HL-60 (cell line): ENCODE measurements at regions not wholly inside any gene's neighbourhood (a gene's known extent, or its start where the extent isn't known, plus 50 kb on each side); places are given as distances from the start of the nearest gene placed in this dataset.

Experiments
- DNase-seq, 2 experiments: peaks; one replicate each; pipeline ENCODE4 v3.0.0-alpha.2; 2010 to 2020; ENCODE audit warnings: low read depth in 1 of 2, low spot score in 1 of 2
- H3K27ac ChIP-seq: fragments of 250-450 bp; sonication (Bioruptor Pico); replicated peaks from 2 replicates; pipeline ENCODE4 v1.5.1; 2020; ENCODE audit warnings: mild to moderate bottlenecking, moderate library complexity
- H3K27me3 ChIP-seq: fragments of 250-450 bp; sonication (Bioruptor Pico); 2 replicates; pipeline ENCODE4 v1.5.1; 2021; ENCODE audit warnings: mild to moderate bottlenecking, moderate library complexity; ENCODE audit not compliant: insufficient read depth, poor library complexity, severe bottlenecking
- H3K4me3 ChIP-seq: replicated peaks from 2 replicates; pipeline ENCODE4 v1.5.1; 2011; ENCODE audit warnings: mild to moderate bottlenecking, control low read depth, low read length; ENCODE audit not compliant: insufficient read depth
- CTCF ChIP-seq: IDR thresholded peaks from one replicate; pipeline ENCODE4 v1.5.1; 2011; ENCODE audit warnings: low read length, control low read depth, inconsistent platforms; ENCODE audit not compliant: insufficient read depth
- GABPA ChIP-seq: IDR thresholded peaks from 2 replicates; pipeline ENCODE4 v1.6.1; 2012; ENCODE audit warnings: low read depth
- POLR2AphosphoS5 ChIP-seq: IDR thresholded peaks from 2 replicates; pipeline ENCODE4 v1.6.1; 2012; ENCODE audit warnings: low read depth
- REST ChIP-seq: IDR thresholded peaks from 2 replicates; pipeline ENCODE4 v1.6.1; 2012; ENCODE audit warnings: low read depth; ENCODE audit not compliant: insufficient replicate concordance
- SPI1 ChIP-seq: IDR thresholded peaks from 2 replicates; pipeline ENCODE4 v1.6.1; 2012; ENCODE audit warnings: low read depth, mild to moderate bottlenecking, borderline replicate concordance

- no peak for DNase-seq
- TF ChIP-seq SPI1 (no peak), REST (no peak), POLR2AphosphoS5 (no peak), GABPA (no peak), CTCF (no peak)
- Histone ChIP-seq H3K27ac (no peak overlapping the region), H3K4me3 (no peak overlapping the region), H3K27me3 (peaks cover 5% of the 10 kb centered on the region)
Observed at GRCh38 chr3:170787464-170787863, 82.5 kb downstream of the RPL22L1 start.

GRCh38 chr3:170785454-170785853, 84.5 kb downstream of the RPL22L1 start:
- Histone ChIP-seq H3K27me3 (peaks cover 5% of the 10 kb centered on the region), H3K4me3 (no peak overlapping the region), H3K27ac (no peak overlapping the region)
- TF ChIP-seq POLR2AphosphoS5, result no peak
- DNase-seq, result no peak

GRCh38 chr3:170784406-170784805, 85.6 kb downstream of the RPL22L1 start:
- TF ChIP-seq GABPA (no peak), POLR2AphosphoS5 (no peak), SPI1 (no peak), CTCF (no peak)

GRCh38 chr3:170780955-170781354, 89.0 kb downstream of the RPL22L1 start:
- Histone ChIP-seq H3K4me3 (no peak overlapping the region), H3K27ac (no peak overlapping the region), H3K27me3 (peaks cover 5% of the 10 kb centered on the region)
- DNase-seq, result no peak
- TF ChIP-seq SPI1 (no peak), GABPA (no peak), CTCF (no peak), POLR2AphosphoS5 (no peak), REST (no peak)

More at GRCh38 chr3:170784406-170784805, 85.6 kb downstream of the RPL22L1 start:
- no peak for DNase-seq
- Histone ChIP-seq H3K4me3 (no peak overlapping the region), H3K27me3 (peaks cover 5% of the 10 kb centered on the region), H3K27ac (no peak overlapping the region)
